Endodermal cell (in vitro differentiated cells): ENCODE measurements at regions not wholly inside any gene's neighbourhood (a gene's known extent, or its start where the extent isn't known, plus 50 kb on each side); places are given as distances from the start of the nearest gene placed in this dataset.
A peak's percentile ranks its signal among the peaks of the same experiment; 100 is the strongest.
"Not testable (repeated sequence)": the region's sequence is repeated elsewhere in the genome, so short reads cannot be mapped to it uniquely, and the experiment has no call there.

Source experiments
- DNase-seq: peaks from one replicate; pipeline ENCODE4 v3.0.0-alpha.2; 2017
- H3K27ac ChIP-seq: 2 replicates; pipeline ENCODE4 v1.5.1; 2013; ENCODE audit warnings: mild to moderate bottlenecking, low read depth, low read length, moderate library complexity
- H3K27me3 ChIP-seq: 2 replicates; pipeline ENCODE4 v1.6.1; 2013; ENCODE audit warnings: mild to moderate bottlenecking, low read length, moderate library complexity; ENCODE audit not compliant: insufficient read depth, control insufficient read depth, poor library complexity, severe bottlenecking
- H3K36me3 ChIP-seq: 2 replicates; pipeline ENCODE4 v1.7.0; 2013; ENCODE audit warnings: mild to moderate bottlenecking, low read length, moderate library complexity; ENCODE audit not compliant: control insufficient read depth, insufficient read depth
- H3K4me1 ChIP-seq: one replicate; pipeline ENCODE4 v1.7.0; 2013; ENCODE audit warnings: low read length; ENCODE audit not compliant: control insufficient read depth, insufficient read depth
- H3K4me3 ChIP-seq: 2 replicates; pipeline ENCODE4 v1.5.1; 2013; ENCODE audit warnings: mild to moderate bottlenecking, low read length, moderate library complexity
- H3K9ac ChIP-seq: 2 replicates; pipeline ENCODE4 v1.6.1; 2013; ENCODE audit warnings: mild to moderate bottlenecking, low read length, moderate library complexity; ENCODE audit not compliant: poor library complexity, severe bottlenecking; ENCODE audit errors: extremely low read depth
- H3K9me3 ChIP-seq: 2 replicates; pipeline ENCODE4 v1.6.1; 2013; ENCODE audit warnings: mild to moderate bottlenecking, low read length, moderate library complexity; ENCODE audit not compliant: control insufficient read depth
- H3K27ac Mint-ChIP-seq: 2 replicates; pipeline ENCODE4 v1.8.0; 2020; ENCODE audit warnings: mixed read lengths
- H3K27me3 Mint-ChIP-seq: 2 replicates; pipeline ENCODE4 v1.8.0; 2021; ENCODE audit warnings: mild to moderate bottlenecking, mixed read lengths; ENCODE audit not compliant: insufficient read depth
- H3K36me3 Mint-ChIP-seq: 2 replicates; pipeline ENCODE4 v1.8.0; 2020; ENCODE audit warnings: low read depth, mixed read lengths
- H3K4me1 Mint-ChIP-seq: 2 replicates; pipeline ENCODE4 v1.8.0; 2020; ENCODE audit warnings: mixed read lengths
- H3K4me3 Mint-ChIP-seq: 2 replicates; pipeline ENCODE4 v1.8.0; 2020; ENCODE audit warnings: mild to moderate bottlenecking, moderate library complexity, mixed read lengths
- H3K9me3 Mint-ChIP-seq: 2 replicates; pipeline ENCODE4 v1.8.0; 2020; ENCODE audit warnings: mild to moderate bottlenecking, mixed read lengths
- WGBS, 2 experiments: methylation state at CpG; one replicate each; pipeline versions ENCODE4 v1.1.5 to v1.1.7; 2013; ENCODE audit warnings: missing lambda C conversion rate in 2 of 2, mixed read lengths in 1 of 2; ENCODE audit not compliant: insufficient coverage in 1 of 2, insufficient read length in 1 of 2; 5-methylcytosine and 5-hydroxymethylcytosine counted together

- not testable (repeated sequence) for H3K9ac ChIP-seq, H3K27me3 ChIP-seq, H3K4me3 Mint-ChIP-seq, H3K27me3 Mint-ChIP-seq, H3K27ac Mint-ChIP-seq, DNase-seq, H3K36me3 ChIP-seq, H3K36me3 Mint-ChIP-seq, H3K4me3 ChIP-seq, H3K9me3 Mint-ChIP-seq, H3K9me3 ChIP-seq, H3K27ac ChIP-seq, H3K4me1 ChIP-seq
- WGBS, 2 experiments = 90% methylated on average over 1 of the region's 3 CpGs; no CpG with 5 or more reads in 1 of the 2 experiments
- peaks cover 12% of the 10 kb centered on the region for H3K4me1 Mint-ChIP-seq
Observed at GRCh38 chr1:144516172-144516571, 54.7 kb upstream of the NBPF15 start.

- H3K4me1 Mint-ChIP-seq = peaks cover 12% of the 10 kb centered on the region
- H3K4me3 ChIP-seq, H3K27me3 ChIP-seq, H3K36me3 ChIP-seq, DNase-seq, H3K4me3 Mint-ChIP-seq, H3K4me1 ChIP-seq, H3K27ac ChIP-seq, H3K27ac Mint-ChIP-seq, H3K9me3 Mint-ChIP-seq, H3K36me3 Mint-ChIP-seq, H3K9ac ChIP-seq, H3K27me3 Mint-ChIP-seq, H3K9me3 ChIP-seq: not testable (repeated sequence)
- WGBS, 2 experiments = 100% methylated on average over 1 of the region's 2 CpGs; no CpG with 5 or more reads in 1 of the 2 experiments
Observed at GRCh38 chr1:144516906-144517305, 55.4 kb upstream of the NBPF15 start.

GRCh38 chr1:144518439-144518838 is 57.0 kb upstream of the NBPF15 start:
- H3K4me3 ChIP-seq, H3K9ac ChIP-seq, H3K36me3 ChIP-seq, H3K27ac Mint-ChIP-seq, H3K4me3 Mint-ChIP-seq, H3K9me3 Mint-ChIP-seq, H3K9me3 ChIP-seq, H3K4me1 ChIP-seq, H3K36me3 Mint-ChIP-seq, H3K27me3 ChIP-seq, H3K27me3 Mint-ChIP-seq: not testable (repeated sequence)
- peaks cover 12% of the 10 kb centered on the region for H3K4me1 Mint-ChIP-seq
- DNase-seq = peak; percentile 38
- 49% methylated on average over 5 of the region's 9 CpGs; no CpG with 5 or more reads in 1 of the 2 experiments for WGBS, 2 experiments
- H3K27ac ChIP-seq = peak overlapping the region; percentile 6

GRCh38 chr1:144519528-144520189 is 58.2 kb upstream of the NBPF15 start:
- H3K27ac ChIP-seq, H3K9me3 Mint-ChIP-seq, H3K27ac Mint-ChIP-seq, H3K4me3 Mint-ChIP-seq, H3K4me3 ChIP-seq, H3K27me3 Mint-ChIP-seq, H3K36me3 ChIP-seq, H3K9me3 ChIP-seq, H3K9ac ChIP-seq, H3K27me3 ChIP-seq, H3K4me1 ChIP-seq, H3K36me3 Mint-ChIP-seq: not testable (repeated sequence)
- DNase-seq = peak; percentile 33
- H3K4me1 Mint-ChIP-seq = peaks cover 12% of the 10 kb centered on the region
- 77 to 80% methylated on average over 1 to 6 of the region's 12 CpGs for WGBS, 2 experiments

GRCh38 chr1:144523661-144524407 is 62.4 kb upstream of the NBPF15 start:
- H3K4me3 Mint-ChIP-seq = peak overlapping the region; percentile 69
- not testable (repeated sequence) for H3K4me1 Mint-ChIP-seq, H3K27me3 ChIP-seq, H3K36me3 Mint-ChIP-seq, H3K4me3 ChIP-seq, H3K9me3 ChIP-seq, H3K4me1 ChIP-seq, H3K27me3 Mint-ChIP-seq, H3K9me3 Mint-ChIP-seq, H3K36me3 ChIP-seq
- peak overlapping the region; percentile 78 for H3K9ac ChIP-seq
- peak overlapping the region; percentile 99 for H3K27ac ChIP-seq
- 7 to 14% methylated on average over 3 to 29 of the region's 33 CpGs for WGBS, 2 experiments
- H3K27ac Mint-ChIP-seq = peak overlapping the region; percentile 100
- peak; percentile 84 for DNase-seq
